Tibial nerve (tissue), 4 donors: ENCODE measurements at regions not wholly inside any gene's neighbourhood (a gene's known extent, or its start where the extent isn't known, plus 50 kb on each side); places are given as distances from the start of the nearest gene placed in this dataset.

ENCODE experiments used
- DNase-seq, 2 donors: peaks; one replicate each; pipeline ENCODE4 v3.0.0-alpha.2; 2019; ENCODE audit warnings: low spot score in 2 of 2
- H3K27ac ChIP-seq, 4 donors: fragments of 200-600 bp; sonication (generic) in 3 of 4; one replicate each; pipeline ENCODE4 v1.5.1; 2017 to 2019; ENCODE audit warnings: mild to moderate bottlenecking in 1 of 4
- H3K27me3 ChIP-seq, 2 donors: fragments of 200-600 bp; sonication (generic) in 1 of 2; one replicate each; pipeline versions ENCODE4 v1.5.1 to v1.6.0; 2017 to 2019
- H3K36me3 ChIP-seq, 3 donors: fragments of 200-600 bp; sonication (generic); one replicate each; pipeline ENCODE4 v1.5.1; 2018 to 2019
- H3K4me1 ChIP-seq, 4 donors: fragments of 200-600 bp; sonication (generic) in 3 of 4; one replicate each; pipeline ENCODE4 v1.5.1; 2017 to 2019
- H3K4me3 ChIP-seq, 4 donors: fragments of 200-600 bp; sonication (generic) in 3 of 4; one replicate each; pipeline ENCODE4 v1.5.1; 2017 to 2019; ENCODE audit warnings: mild to moderate bottlenecking in 1 of 4, moderate library complexity in 1 of 4
- H3K9me3 ChIP-seq, 4 donors: fragments of 200-600 bp; sonication (generic) in 3 of 4; one replicate each; pipeline ENCODE4 v1.5.1; 2017 to 2019
- CTCF ChIP-seq, 5 experiments: fragments of 200-600 bp in 3 of 5; fragments of 450-650 bp in 2 of 5; sonication (generic) in 3 of 5; IDR thresholded peaks; one replicate each; pipeline ENCODE4 v1.5.1; 2016 to 2019; ENCODE audit warnings: antibody characterized with exemption in 5 of 5, mild to moderate bottlenecking in 3 of 5, moderate library complexity in 2 of 5
- EP300 ChIP-seq, 2 donors: sonication (generic); formaldehyde crosslinking; IDR thresholded peaks; one replicate each; pipeline ENCODE4 v1.6.1; 2017; ENCODE audit warnings: antibody characterized with exemption in 2 of 2, mild to moderate bottlenecking in 1 of 2
- POLR2A ChIP-seq, 2 donors: fragments of 450-650 bp; IDR thresholded peaks; one replicate each; pipeline ENCODE4 v1.6.1; 2017; ENCODE audit warnings: antibody characterized with exemption in 2 of 2, mild to moderate bottlenecking in 2 of 2, moderate library complexity in 2 of 2
- WGBS, 2 donors: methylation state at CpG; one replicate each; pipeline ENCODE4 v1.1.5; 2018; 5-methylcytosine and 5-hydroxymethylcytosine counted together

- Histone ChIP-seq H3K4me3 (no peak overlapping the region), H3K27me3 (no peaks in the 10 kb centered on the region), H3K36me3 (no peaks in the 10 kb centered on the region), H3K27ac (no peak overlapping the region), H3K4me1 (no peaks in the 10 kb centered on the region), H3K9me3 (no peaks in the 10 kb centered on the region)
- no peak for DNase-seq
- TF ChIP-seq CTCF (IDR thresholded peaks at IDR 0.05) = no peak
- no peak for TF ChIP-seq EP300 (IDR thresholded peaks at IDR 0.05)
- no peak for TF ChIP-seq POLR2A (IDR thresholded peaks at IDR 0.05)
- 70 to 78% methylated on average over 4 of the region's 4 CpGs for WGBS, 2 donors
Measured at GRCh38 chr3:2024713-2025112, 74.0 kb upstream of the CNTN4 start.

GRCh38 chr3:2029559-2029958 is 69.1 kb upstream of the CNTN4 start:
- DNase-seq = no peak
- no peak overlapping the region for H3K4me3 ChIP-seq
- no peaks in the 10 kb centered on the region for H3K27me3 ChIP-seq
- no peaks in the 10 kb centered on the region for H3K4me1 ChIP-seq
- H3K9me3 ChIP-seq = no peaks in the 10 kb centered on the region
- TF ChIP-seq POLR2A (IDR thresholded peaks at IDR 0.05) = no peak
- no peak for TF ChIP-seq EP300 (IDR thresholded peaks at IDR 0.05)
- WGBS, 2 donors = 91 to 99% methylated on average over 3 of the region's 3 CpGs
- no peaks in the 10 kb centered on the region for H3K36me3 ChIP-seq
- H3K27ac ChIP-seq = no peak overlapping the region

GRCh38 chr3:2036076-2036475 is 62.6 kb upstream of the CNTN4 start:
- no peak for TF ChIP-seq CTCF (IDR thresholded peaks at IDR 0.05)
- no peak for TF ChIP-seq EP300 (IDR thresholded peaks at IDR 0.05)
- no peak for TF ChIP-seq POLR2A (IDR thresholded peaks at IDR 0.05)
- H3K27ac ChIP-seq = no peak overlapping the region
- H3K9me3 ChIP-seq = no peaks in the 10 kb centered on the region
- H3K36me3 ChIP-seq = no peaks in the 10 kb centered on the region
- H3K4me1 ChIP-seq = no peaks in the 10 kb centered on the region
- DNase-seq = no peak
- H3K27me3 ChIP-seq = no peaks in the 10 kb centered on the region
- no peak overlapping the region for H3K4me3 ChIP-seq
- 92% methylated on average over 4 of the region's 4 CpGs for WGBS, 2 donors

GRCh38 chr3:2041931-2042330 is 56.7 kb upstream of the CNTN4 start:
- no peaks in the 10 kb centered on the region for H3K4me1 ChIP-seq
- no peak for DNase-seq
- H3K27me3 ChIP-seq = no peaks in the 10 kb centered on the region
- no peaks in the 10 kb centered on the region for H3K36me3 ChIP-seq
- H3K27ac ChIP-seq = no peak overlapping the region
- no peaks in the 10 kb centered on the region for H3K9me3 ChIP-seq
- no peak overlapping the region for H3K4me3 ChIP-seq
- TF ChIP-seq POLR2A (IDR thresholded peaks at IDR 0.05) = no peak
- TF ChIP-seq CTCF (IDR thresholded peaks at IDR 0.05) = no peak
- TF ChIP-seq EP300 (IDR thresholded peaks at IDR 0.05) = no peak
- WGBS, 2 donors = 66 to 72% methylated on average over 3 of the region's 3 CpGs
